MG63 (cell line): ENCODE measurements at regions not wholly inside any gene's neighbourhood (a gene's known extent, or its start where the extent isn't known, plus 50 kb on each side); places are given as distances from the start of the nearest gene placed in this dataset.
A peak's percentile ranks its signal among the peaks of the same experiment; 100 is the strongest.

Source experiments
- DNase-seq: peaks from one replicate; pipeline ENCODE4 v3.0.0-alpha.2; 2020
- H3K27me3 ChIP-seq: fragments of 250-450 bp; sonication (Bioruptor Pico); 2 replicates; pipeline ENCODE4 v1.5.1; 2020; ENCODE audit warnings: mild to moderate bottlenecking, moderate library complexity
- H3K36me3 ChIP-seq: fragments of 250-450 bp; sonication (Bioruptor Pico); 2 replicates; pipeline ENCODE4 v1.5.1; 2020; ENCODE audit warnings: mild to moderate bottlenecking, moderate library complexity
- H3K4me3 ChIP-seq: fragments of 250-450 bp; sonication (Bioruptor Pico); 2 replicates; pipeline ENCODE4 v1.5.1; 2020; ENCODE audit warnings: mild to moderate bottlenecking, moderate library complexity
- H3K9me3 ChIP-seq: fragments of 250-450 bp; sonication (Bioruptor Pico); 2 replicates; pipeline ENCODE4 v1.5.1; 2020; ENCODE audit warnings: mild to moderate bottlenecking, moderate library complexity

DNA sequence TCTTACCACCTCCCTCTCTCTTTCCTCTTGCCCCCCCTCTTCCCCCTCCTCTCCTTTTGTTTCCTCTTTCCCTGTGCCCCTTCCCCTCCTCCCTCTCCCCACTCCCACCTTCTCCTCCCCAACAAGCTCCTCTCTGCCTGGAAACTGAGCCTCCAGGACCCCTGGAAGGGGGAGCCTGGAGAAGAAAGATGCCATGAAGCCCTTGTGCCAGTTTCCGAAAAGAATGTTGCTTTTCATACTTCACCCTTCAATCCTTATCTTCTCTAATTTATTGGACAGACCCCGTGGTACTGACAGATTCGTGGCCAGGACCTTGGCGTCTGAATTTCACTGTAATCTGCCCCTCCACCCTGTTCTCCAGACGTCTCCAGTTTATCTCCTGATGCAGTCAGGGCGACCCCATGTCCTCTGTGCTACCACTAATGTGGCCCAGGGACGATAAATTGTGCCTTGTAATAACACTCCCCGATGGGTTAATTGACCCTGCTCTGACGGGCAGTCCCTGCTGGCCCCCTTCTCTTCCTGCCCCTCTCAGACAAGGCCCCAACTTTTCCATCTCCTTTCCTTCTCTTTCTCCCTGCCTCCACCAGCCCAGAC lies 138.4 kb upstream of the GSE1 start:
- no peak for DNase-seq
- no peaks in the 10 kb centered on the region for H3K9me3 ChIP-seq
- no peaks in the 10 kb centered on the region for H3K27me3 ChIP-seq
- no peak overlapping the region for H3K4me3 ChIP-seq
- no peaks in the 10 kb centered on the region for H3K36me3 ChIP-seq

DNA sequence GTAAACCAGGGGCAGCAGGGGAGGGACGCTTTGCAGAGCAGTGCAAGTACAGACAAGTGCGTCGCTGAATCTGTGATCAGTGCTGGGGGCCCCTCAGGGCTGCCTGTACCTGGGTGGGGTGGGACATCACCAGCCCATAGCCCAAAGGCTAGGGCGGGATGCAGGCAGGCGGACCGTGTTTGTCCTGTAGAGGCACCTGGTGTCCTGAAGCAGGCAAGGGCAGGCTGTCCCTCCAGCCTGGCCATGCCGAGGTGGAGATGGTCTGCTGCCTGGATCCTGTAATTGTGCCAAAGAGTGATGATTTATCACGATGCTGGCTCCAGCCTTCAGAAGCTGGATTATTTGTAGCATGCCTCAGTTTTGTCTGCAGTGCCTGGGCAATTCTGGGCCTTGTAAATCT lies 137.9 kb upstream of the GSE1 start:
- H3K27me3 ChIP-seq: no peaks in the 10 kb centered on the region
- H3K9me3 ChIP-seq: no peaks in the 10 kb centered on the region
- H3K4me3 ChIP-seq: no peak overlapping the region
- peak; percentile 10 for DNase-seq
- no peaks in the 10 kb centered on the region for H3K36me3 ChIP-seq

DNA sequence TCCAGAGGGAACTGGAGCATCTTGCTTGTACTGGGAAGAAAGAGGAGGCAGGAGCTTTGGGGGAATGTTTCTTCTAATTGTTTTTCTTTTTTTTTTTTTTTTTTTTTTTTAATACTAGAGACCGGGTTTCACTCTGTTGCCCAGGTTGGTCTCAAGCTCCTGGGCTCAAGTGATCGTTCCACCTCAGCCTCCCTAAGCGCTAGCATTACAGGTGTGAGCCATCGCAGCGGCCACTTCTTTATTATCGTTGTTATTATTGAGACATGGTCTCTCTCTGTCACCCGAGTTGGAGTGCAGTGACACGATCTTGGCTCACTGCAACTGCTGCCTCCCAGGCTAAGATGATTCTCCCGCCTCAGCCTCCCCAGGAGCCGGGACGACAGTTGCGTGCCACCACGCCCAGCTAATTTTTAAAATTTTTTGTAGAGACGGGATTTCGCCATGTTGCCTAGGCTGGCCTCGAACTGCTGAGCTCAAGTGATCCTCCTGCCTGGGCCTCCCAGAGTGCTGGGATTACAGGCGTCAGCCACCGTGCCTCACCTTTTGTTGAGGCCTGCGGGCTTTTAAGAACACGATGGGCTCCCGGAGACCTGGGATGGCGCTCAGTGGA lies 137.3 kb upstream of the GSE1 start:
- Histone ChIP-seq H3K27me3 (no peaks in the 10 kb centered on the region), H3K36me3 (no peaks in the 10 kb centered on the region), H3K9me3 (no peaks in the 10 kb centered on the region), H3K4me3 (no peak overlapping the region)
- no peak for DNase-seq

DNA sequence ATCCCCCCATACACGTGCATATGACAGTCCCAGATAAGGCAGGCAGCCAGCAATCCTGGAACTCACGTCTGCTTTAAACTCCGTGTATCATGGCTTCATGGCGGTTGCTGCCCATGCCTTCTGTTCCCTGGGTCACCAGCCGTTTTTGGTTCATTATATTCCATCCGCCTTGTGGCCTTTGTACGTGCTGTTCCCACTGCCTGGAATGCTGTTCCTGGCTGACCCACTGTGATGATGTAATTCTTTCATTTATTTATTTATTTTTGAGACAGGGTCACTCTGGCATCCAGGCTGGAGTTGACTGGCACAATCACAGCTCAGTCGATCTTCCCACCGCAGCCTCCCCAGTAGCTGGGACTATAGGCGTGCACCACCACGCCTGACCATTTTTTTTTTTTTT lies 136.7 kb upstream of the GSE1 start:
- no peaks in the 10 kb centered on the region for H3K9me3 ChIP-seq
- H3K27me3 ChIP-seq: no peaks in the 10 kb centered on the region
- DNase-seq: no peak

DNA sequence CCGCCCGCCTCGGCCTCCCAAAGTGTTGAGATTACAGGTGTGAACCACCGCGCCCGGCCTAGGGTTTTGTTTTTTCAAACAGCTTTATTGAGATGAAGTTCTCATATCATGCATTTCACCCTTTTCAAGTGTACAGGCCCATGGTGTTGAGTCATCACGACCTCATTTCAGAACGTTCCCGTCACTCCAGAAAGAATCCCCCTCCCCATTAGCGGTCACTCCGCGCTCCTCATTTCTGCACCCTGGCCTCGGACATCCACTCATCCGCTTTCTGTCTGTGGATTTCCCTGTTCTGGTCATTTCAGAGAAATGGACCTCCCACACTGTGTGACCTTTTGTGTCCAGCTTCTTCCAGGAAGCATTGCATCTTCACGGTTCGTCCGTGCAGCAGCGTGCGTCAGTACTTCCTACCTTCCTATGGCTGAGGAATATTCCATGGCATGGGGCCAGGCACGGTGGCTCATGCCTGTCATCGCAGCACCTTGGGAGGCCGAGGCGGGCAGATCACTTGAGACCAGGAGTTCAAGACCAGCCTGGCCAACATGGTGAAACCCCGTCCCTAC lies 135.2 kb upstream of the GSE1 start:
- DNase-seq: no peak
- Histone ChIP-seq H3K9me3 (no peaks in the 10 kb centered on the region), H3K4me3 (no peak overlapping the region), H3K36me3 (no peaks in the 10 kb centered on the region), H3K27me3 (no peaks in the 10 kb centered on the region)

More for the DNA sequence above, 136.7 kb upstream of the GSE1 start:
- H3K4me3 ChIP-seq: no peak overlapping the region
- no peaks in the 10 kb centered on the region for H3K36me3 ChIP-seq

DNA sequence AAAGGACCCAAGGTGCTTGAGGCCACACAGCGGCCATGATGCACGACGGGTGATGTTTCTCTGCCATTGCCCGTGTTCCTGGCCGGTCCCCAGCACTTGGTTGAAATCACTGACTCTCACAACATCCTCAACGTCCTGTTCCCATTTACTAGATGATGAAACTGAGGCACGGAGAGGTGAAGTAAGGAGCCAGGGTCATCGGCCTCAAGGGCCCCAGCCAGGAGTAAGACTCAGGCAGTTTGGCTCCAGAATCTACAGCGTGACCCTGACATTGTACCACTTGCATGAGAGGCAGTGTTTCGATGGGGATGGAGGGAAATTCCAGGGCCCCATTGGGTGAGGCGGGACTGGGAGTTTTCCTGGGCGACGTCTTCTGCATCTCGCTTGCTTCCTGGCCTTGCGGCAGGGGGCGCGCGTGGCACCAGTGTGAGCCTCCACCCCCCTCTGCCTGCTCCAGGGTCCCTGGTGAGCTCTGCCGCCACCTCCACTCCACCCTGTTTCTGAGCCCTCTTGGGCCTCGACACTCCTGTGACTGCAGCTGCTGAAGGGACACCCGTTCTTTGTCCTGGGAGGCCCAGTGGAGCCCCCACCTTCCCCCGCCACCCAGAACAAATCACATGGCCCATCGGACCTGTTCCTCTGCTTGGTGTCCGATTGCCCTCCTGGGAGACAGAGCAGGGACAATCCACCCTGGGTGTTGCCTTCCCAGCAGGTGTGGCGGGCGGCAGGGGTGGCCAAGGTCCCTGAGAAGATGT lies 133.0 kb upstream of the GSE1 start:
- H3K9me3 ChIP-seq: no peaks in the 10 kb centered on the region
- H3K36me3 ChIP-seq: no peaks in the 10 kb centered on the region
- no peak overlapping the region for H3K4me3 ChIP-seq
- DNase-seq: no peak
- no peaks in the 10 kb centered on the region for H3K27me3 ChIP-seq

DNA sequence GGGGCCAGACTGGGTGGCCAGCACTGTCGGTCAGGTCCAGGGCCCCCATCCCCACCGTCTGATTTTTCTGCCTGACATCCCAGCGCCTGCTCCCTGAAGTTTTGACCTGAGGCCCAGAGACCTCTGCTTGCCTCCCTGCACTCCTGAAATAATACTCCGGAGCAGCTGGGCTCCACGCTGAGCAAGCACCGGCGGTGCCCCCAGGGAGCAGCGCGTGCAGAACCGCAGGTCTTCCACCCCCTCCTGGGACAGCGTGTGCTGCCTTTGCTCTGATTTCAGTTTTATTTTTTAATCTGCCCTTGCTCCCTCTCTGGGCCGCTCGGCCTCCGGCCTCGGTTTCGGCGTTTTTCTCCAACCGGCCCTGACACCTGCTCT lies 132.4 kb upstream of the GSE1 start:
- Histone ChIP-seq H3K27me3 (no peaks in the 10 kb centered on the region), H3K9me3 (no peaks in the 10 kb centered on the region), H3K36me3 (no peaks in the 10 kb centered on the region), H3K4me3 (no peak overlapping the region)
- no peak for DNase-seq

DNA sequence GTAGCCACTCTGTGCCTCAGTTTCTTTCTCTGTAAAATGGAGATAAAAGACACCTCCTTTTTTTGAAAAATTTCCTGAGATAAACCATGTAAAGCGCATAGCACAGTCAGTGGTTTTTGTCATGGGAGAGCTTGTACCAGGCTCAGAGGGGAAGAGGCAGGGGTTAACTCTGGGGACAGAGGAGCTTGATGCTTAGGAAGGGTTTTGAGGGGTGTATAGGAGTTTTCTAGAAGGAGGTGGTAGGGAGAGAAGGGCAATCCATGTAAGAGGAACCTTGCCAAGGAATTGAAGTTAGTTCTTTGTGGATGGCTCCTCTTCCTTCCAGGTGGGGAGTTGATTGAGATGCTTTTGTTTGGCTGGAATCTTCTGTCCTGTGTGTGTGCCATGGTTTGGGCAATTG lies 131.9 kb upstream of the GSE1 start:
- H3K27me3 ChIP-seq: no peaks in the 10 kb centered on the region
- H3K36me3 ChIP-seq: no peaks in the 10 kb centered on the region
- no peaks in the 10 kb centered on the region for H3K9me3 ChIP-seq
- no peak overlapping the region for H3K4me3 ChIP-seq
- no peak for DNase-seq

DNA sequence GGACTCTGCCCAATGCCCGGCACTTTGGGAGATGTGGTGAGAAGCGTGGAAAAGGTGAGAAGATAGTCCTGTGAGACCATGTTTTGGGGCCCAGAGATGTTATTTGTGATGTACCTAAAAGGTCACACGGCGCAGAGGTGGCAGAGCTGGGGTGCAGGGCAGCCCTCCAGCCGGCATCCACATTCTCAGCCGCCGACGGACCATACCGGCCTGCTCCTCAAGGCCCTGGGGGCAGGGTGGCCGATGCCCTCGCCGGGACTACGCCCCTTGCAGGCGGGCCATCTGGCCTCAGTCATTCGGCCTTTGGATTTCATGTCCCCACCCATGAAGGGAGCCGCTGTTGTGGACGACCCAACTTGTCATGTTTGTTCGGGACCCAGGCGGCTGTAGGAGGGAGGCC lies 131.4 kb upstream of the GSE1 start:
- Histone ChIP-seq H3K9me3 (no peaks in the 10 kb centered on the region), H3K36me3 (no peaks in the 10 kb centered on the region), H3K4me3 (no peak overlapping the region), H3K27me3 (no peaks in the 10 kb centered on the region)
- DNase-seq: no peak

DNA sequence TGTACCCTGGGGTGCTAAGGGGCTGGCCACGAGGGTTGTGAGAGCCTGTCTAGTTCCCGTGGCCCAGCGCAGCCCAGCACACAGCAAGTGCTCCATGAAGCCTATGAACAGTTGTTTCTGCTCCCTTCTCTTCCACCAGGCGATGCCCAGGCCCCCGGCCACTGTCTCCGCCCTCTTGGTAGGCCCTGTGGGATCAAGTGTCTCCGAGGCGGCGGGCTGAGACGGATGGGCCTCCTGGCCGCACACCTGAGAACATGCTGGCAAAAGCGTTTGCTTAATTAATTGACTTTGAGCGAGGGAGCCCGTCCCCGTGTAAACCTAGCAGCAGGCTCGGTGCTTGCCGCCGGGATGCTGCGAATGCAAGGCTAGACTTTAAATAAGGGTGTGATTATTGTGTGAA lies 129.7 kb upstream of the GSE1 start:
- no peaks in the 10 kb centered on the region for H3K36me3 ChIP-seq
- no peak overlapping the region for H3K4me3 ChIP-seq
- DNase-seq: no peak
- no peaks in the 10 kb centered on the region for H3K9me3 ChIP-seq
- H3K27me3 ChIP-seq: no peaks in the 10 kb centered on the region

DNA sequence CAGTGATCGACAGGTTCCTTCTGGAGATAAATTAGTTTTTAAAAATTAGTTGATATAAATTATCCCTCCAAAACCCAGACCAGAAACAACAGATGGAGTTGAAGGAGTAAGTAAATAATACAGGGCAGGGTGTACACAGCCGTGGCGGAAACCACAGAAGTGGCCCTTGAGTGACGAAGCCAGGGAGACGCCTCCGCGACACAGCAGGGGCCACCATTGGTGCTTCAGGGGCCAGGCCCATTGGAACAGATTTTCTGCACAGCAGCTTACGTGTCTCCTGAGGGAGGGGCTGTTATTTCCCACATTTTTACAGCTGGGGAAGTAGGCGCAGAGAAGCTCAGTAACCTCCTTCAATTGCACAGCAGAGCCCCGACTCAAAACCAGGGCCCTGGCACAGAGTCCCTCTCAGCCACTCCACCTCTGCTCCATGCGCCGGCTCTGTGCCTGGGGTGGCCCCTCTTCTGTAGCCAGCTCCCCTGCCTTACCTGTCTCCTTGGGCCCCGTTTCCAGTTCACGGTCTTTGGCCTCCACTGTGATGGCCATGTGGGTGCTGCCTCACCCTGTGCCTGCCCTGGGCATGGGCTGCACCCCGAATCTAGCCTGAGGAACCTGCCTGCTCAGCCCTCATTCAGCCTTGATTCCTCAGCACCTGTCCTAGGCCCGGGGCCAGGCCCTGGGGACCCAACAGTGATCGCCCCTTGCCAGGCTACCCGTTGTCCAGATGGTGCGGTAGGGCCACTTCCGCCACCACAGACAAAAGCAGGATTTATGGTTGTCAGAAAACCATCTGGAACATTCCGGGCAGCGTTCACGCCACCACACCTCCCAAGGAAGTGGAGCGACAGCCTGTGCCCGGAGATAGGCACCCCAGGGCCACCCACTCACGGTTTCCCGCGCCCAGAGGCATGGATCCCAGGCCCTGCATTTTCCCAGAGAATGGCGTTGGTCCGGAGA lies 128.5 kb upstream of the GSE1 start:
- Histone ChIP-seq H3K4me3 (no peak overlapping the region), H3K9me3 (no peaks in the 10 kb centered on the region), H3K27me3 (no peaks in the 10 kb centered on the region), H3K36me3 (no peaks in the 10 kb centered on the region)
- DNase-seq: no peak

DNA sequence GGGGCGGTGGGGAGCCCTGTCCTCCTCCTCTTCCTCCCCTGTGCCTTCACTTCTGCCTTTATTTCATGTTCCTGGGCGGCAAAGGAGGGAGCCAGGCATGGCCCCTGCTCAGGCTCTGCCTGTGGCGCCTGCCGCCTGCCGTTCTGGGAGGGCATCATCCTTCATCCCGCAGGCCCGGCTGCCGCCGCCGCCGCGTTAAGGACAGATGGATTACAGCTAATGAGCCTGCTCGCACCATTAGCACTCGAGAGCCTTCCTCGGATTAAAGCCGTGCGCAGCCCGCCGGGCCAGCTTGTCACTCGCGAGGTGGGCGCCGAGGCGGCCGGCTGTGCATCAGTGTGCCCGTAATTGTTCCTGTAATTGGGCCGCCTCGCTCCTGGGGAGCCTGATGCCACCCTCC lies 127.7 kb upstream of the GSE1 start:
- DNase-seq: no peak
- Histone ChIP-seq H3K27me3 (no peaks in the 10 kb centered on the region), H3K9me3 (no peaks in the 10 kb centered on the region), H3K4me3 (no peak overlapping the region), H3K36me3 (no peaks in the 10 kb centered on the region)

DNA sequence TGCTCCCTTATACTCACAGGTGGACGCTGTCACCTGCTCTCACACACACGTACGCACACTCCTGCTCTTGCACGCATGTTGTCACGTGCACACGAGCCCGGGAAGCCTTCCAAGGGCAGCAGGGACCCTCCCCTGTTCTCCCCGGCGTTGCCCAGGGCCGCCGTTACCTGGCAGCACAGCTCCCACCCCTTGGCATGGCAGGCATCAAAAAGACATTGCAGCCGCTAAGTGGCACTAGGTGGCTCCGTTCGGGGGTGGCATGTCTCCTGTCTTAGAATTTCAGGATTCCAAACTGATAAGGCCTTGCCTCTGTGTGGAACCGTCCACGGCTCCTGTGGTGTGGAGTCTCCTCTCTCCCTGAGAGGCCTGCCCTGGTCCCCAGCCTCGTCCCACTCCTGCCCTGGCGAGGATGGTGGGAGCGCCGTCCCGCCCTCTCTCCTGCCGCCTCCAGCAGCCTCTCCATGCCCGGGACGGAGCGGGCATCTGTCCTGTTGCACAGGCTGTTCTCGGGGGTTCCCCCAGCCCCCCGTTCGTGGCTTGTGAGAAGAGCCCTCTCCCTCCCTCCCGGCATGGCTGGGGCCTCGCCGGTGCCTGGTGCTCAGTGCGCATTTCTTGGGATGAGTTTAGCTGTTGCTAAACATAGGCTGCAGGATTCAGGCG lies 126.7 kb upstream of the GSE1 start:
- no peaks in the 10 kb centered on the region for H3K9me3 ChIP-seq
- H3K36me3 ChIP-seq: no peaks in the 10 kb centered on the region
- no peak overlapping the region for H3K4me3 ChIP-seq

DNA sequence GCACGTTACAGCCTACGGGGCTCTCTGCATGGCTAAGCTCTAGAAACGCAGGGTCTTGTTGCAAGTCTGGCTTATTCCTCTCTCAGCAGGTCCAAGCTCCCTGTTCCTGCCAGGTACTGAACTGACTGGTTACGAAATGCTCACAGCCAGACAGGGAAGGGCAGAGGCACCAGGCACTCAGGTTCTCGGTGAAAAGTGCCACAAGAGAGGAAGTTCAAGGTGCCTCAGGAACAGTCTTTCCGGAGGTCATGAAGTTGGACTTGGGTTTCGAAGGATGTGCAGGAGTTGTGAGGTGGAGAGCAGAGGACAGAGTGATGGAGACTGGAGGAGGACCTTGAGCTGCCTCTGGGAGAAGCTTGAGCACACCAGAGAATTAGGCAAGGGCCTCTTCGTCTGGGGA lies 124.7 kb upstream of the GSE1 start:
- no peaks in the 10 kb centered on the region for H3K36me3 ChIP-seq
- no peaks in the 10 kb centered on the region for H3K27me3 ChIP-seq
- no peaks in the 10 kb centered on the region for H3K9me3 ChIP-seq
- no peak overlapping the region for H3K4me3 ChIP-seq
- no peak for DNase-seq

More for the DNA sequence above, 126.7 kb upstream of the GSE1 start:
- no peaks in the 10 kb centered on the region for H3K27me3 ChIP-seq
- no peak for DNase-seq

DNA sequence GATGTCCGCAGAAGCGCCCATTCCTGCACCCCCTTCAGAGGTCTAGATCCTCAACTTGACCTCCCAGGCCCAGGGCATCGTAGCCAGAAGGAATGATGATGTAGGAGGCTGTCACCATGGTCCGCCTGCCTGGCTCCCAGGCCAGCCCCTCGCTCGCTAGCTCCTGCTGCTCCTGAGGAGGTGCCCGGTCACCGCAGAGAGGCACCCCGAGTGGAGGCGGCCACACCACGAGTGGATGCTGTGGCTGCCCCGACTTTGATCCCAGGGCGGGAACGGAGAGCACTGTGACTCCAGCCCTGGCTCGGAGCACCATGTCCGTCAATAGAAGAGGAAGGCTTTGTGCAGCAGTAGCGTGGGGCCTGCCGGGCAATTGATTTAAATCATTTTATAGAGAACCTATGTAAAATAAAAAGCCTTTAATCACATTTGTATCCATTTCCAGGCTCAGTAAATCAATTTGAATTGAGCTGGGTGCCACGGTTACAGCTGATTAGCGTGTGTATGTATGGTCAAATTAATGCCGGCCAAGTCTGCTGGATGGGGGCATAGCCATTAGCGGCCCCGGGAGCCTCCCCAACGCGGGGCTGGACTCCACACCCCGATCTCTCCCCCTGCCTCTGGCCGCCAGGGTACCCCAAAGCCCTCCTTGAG lies 122.6 kb upstream of the GSE1 start:
- no peaks in the 10 kb centered on the region for H3K9me3 ChIP-seq
- no peak overlapping the region for H3K4me3 ChIP-seq
- DNase-seq: no peak
- no peaks in the 10 kb centered on the region for H3K27me3 ChIP-seq
- no peaks in the 10 kb centered on the region for H3K36me3 ChIP-seq
